Neural cell (in vitro differentiated cells): ENCODE measurements at regions not wholly inside any gene's neighbourhood (a gene's known extent, or its start where the extent isn't known, plus 50 kb on each side); places are given as distances from the start of the nearest gene placed in this dataset.

Experiments
- H2AFZ ChIP-seq: fragments of 200-600, 300-800 bp; sonication (generic), shearing (Covaris generic); 2 replicates; pipeline ENCODE4 v1.6.0; 2014; ENCODE audit warnings: low read depth, mild to moderate bottlenecking, antibody characterized with exemption, low read length, moderate library complexity
- H3F3A ChIP-seq: fragments of 200-600 bp; shearing (Covaris generic); 2 replicates; pipeline ENCODE4 v1.6.1; 2016; ENCODE audit warnings: mild to moderate bottlenecking, moderate library complexity, mixed read lengths, antibody characterized with exemption, low read length; ENCODE audit not compliant: insufficient read depth, poor library complexity, severe bottlenecking
- H3K27ac ChIP-seq: fragments of 200-600, 300-800 bp; sonication (generic), shearing (Covaris generic); 2 replicates; pipeline ENCODE4 v1.5.1; 2014; ENCODE audit warnings: mild to moderate bottlenecking, low read length, moderate library complexity
- H3K27me3 ChIP-seq: fragments of 300-800, 200-600 bp; sonication (generic), shearing (Covaris generic); 2 replicates; pipeline ENCODE4 v1.6.0; 2014; ENCODE audit warnings: mild to moderate bottlenecking, low read depth, low read length, moderate library complexity; ENCODE audit not compliant: insufficient read depth
- H3K36me3 ChIP-seq: fragments of 300-800, 200-600 bp; sonication (generic), shearing (Covaris generic); 2 replicates; pipeline ENCODE4 v1.5.1; 2014; ENCODE audit warnings: mild to moderate bottlenecking, antibody characterized with exemption, low read length, moderate library complexity; ENCODE audit not compliant: insufficient read depth
- H3K4me2 ChIP-seq: fragments of 300-800, 200-600 bp; sonication (generic), shearing (Covaris generic); 2 replicates; pipeline ENCODE4 v1.6.0; 2014; ENCODE audit warnings: mild to moderate bottlenecking, low read length
- H3K4me3 ChIP-seq: fragments of 300-800, 200-600 bp; sonication (generic), shearing (Covaris generic); 2 replicates; pipeline ENCODE4 v1.5.1; 2014; ENCODE audit warnings: mild to moderate bottlenecking, low read length, moderate library complexity
- H3K79me2 ChIP-seq: fragments of 200-600 bp; shearing (Covaris generic); replicated peaks from 2 replicates; pipeline ENCODE4 v1.6.0; 2014; ENCODE audit warnings: mild to moderate bottlenecking, low read length, moderate library complexity; ENCODE audit not compliant: insufficient read depth
- H3K9ac ChIP-seq: fragments of 300-800, 200-600 bp; sonication (generic), shearing (Covaris generic); 2 replicates; pipeline ENCODE4 v1.6.1; 2016; ENCODE audit warnings: mild to moderate bottlenecking, low read length, mixed read lengths
- H3K9me2 ChIP-seq: fragments of 200-600 bp; shearing (Covaris generic); 2 replicates; pipeline ENCODE4 v1.6.1; 2016; ENCODE audit warnings: mild to moderate bottlenecking, low read length, mixed read lengths; ENCODE audit not compliant: insufficient read depth
- H3K9me3 ChIP-seq: fragments of 200-600, 300-800 bp; sonication (generic), shearing (Covaris generic); 2 replicates; pipeline ENCODE4 v1.6.1; 2016; ENCODE audit warnings: mild to moderate bottlenecking, mixed run types, low read length, moderate library complexity, mixed read lengths
- H4K20me1 ChIP-seq: fragments of 200-600 bp; shearing (Covaris generic); 2 replicates; pipeline ENCODE4 v1.6.1; 2016; ENCODE audit warnings: mild to moderate bottlenecking, mixed run types; ENCODE audit not compliant: insufficient read depth
- CTCF ChIP-seq: fragments of 450-650 bp; IDR thresholded peaks from 2 replicates; pipeline ENCODE4 v1.5.1; 2014; ENCODE audit warnings: antibody characterized with exemption, mild to moderate bottlenecking, moderate library complexity; ENCODE audit not compliant: poor library complexity, severe bottlenecking
- EP300 ChIP-seq: fragments of 450-650 bp; conservative IDR thresholded peaks from 2 replicates; pipeline ENCODE4 v1.6.1; 2014; ENCODE audit warnings: antibody characterized with exemption, mild to moderate bottlenecking, moderate library complexity; ENCODE audit not compliant: poor library complexity, severe bottlenecking
- EZH2 ChIP-seq: fragments of 200-600, 300-800 bp; shearing (Covaris generic), sonication (generic); IDR thresholded peaks from 2 replicates; pipeline ENCODE4 v1.6.1; 2014; ENCODE audit warnings: antibody characterized with exemption, low read length, borderline replicate concordance, mild to moderate bottlenecking; ENCODE audit not compliant: insufficient read depth, poor library complexity, severe bottlenecking
- MXI1 ChIP-seq: fragments of 450-650 bp; conservative IDR thresholded peaks from 2 replicates; pipeline ENCODE4 v1.6.1; 2014; ENCODE audit warnings: antibody characterized with exemption, mild to moderate bottlenecking; ENCODE audit not compliant: poor library complexity, severe bottlenecking
- POLR2AphosphoS5 ChIP-seq: IDR thresholded peaks from 2 replicates; pipeline ENCODE4 v1.6.1; 2012
- RAD21 ChIP-seq: fragments of 450-650 bp; conservative IDR thresholded peaks from 2 replicates; pipeline ENCODE4 v1.6.1; 2014; ENCODE audit warnings: antibody characterized with exemption, mild to moderate bottlenecking, moderate library complexity
- REST ChIP-seq: IDR thresholded peaks from 2 replicates; pipeline ENCODE4 v1.6.1; 2012; ENCODE audit warnings: borderline replicate concordance
- SMC3 ChIP-seq: fragments of 450-650 bp; conservative IDR thresholded peaks from 2 replicates; pipeline ENCODE4 v1.6.1; 2014; ENCODE audit warnings: antibody characterized with exemption, mild to moderate bottlenecking, moderate library complexity; ENCODE audit not compliant: poor library complexity
- TAF1 ChIP-seq: IDR thresholded peaks from 2 replicates; pipeline ENCODE4 v1.6.1; 2012; ENCODE audit warnings: low read depth

- Histone ChIP-seq H3K4me2 (no peak overlapping the region), H3K9ac (no peak overlapping the region), H2AFZ (no peak overlapping the region), H3K9me2 (no peaks in the 10 kb centered on the region), H4K20me1 (no peaks in the 10 kb centered on the region), H3K4me3 (no peak overlapping the region), H3K36me3 (no peaks in the 10 kb centered on the region), H3K27me3 (no peaks in the 10 kb centered on the region), H3K9me3 (no peaks in the 10 kb centered on the region), H3K79me2 (no peaks in the 10 kb centered on the region), H3F3A (no peaks in the 10 kb centered on the region), H3K27ac (no peak overlapping the region)
- TF ChIP-seq POLR2AphosphoS5 (no peak), CTCF (no peak), MXI1 (no peak), EP300 (no peak), REST (no peak), SMC3 (no peak), EZH2 (no peak), RAD21 (no peak), TAF1 (no peak)
These were observed 116.7 kb upstream of the NCAM1 start for GRCh38 chr11:112844517-112844916.

GRCh38 chr11:112847568-112847967, 113.7 kb upstream of the NCAM1 start:
- H3F3A ChIP-seq = no peaks in the 10 kb centered on the region
- no peaks in the 10 kb centered on the region for H3K9me3 ChIP-seq
- no peaks in the 10 kb centered on the region for H3K79me2 ChIP-seq
- H3K9ac ChIP-seq = no peak overlapping the region
- no peak overlapping the region for H2AFZ ChIP-seq
- no peaks in the 10 kb centered on the region for H4K20me1 ChIP-seq
- no peak overlapping the region for H3K27ac ChIP-seq
- no peak overlapping the region for H3K4me2 ChIP-seq
- H3K4me3 ChIP-seq = no peak overlapping the region
- no peaks in the 10 kb centered on the region for H3K9me2 ChIP-seq
- no peaks in the 10 kb centered on the region for H3K27me3 ChIP-seq
- H3K36me3 ChIP-seq = no peaks in the 10 kb centered on the region
- TF ChIP-seq EZH2 = no peak
- no peak for TF ChIP-seq TAF1
